ENCODE measurements at regions not wholly inside any gene's neighbourhood (a gene's known extent, or its start where the extent isn't known, plus 50 kb on each side); places are given as distances from the start of the nearest gene placed in this dataset.

DNA sequence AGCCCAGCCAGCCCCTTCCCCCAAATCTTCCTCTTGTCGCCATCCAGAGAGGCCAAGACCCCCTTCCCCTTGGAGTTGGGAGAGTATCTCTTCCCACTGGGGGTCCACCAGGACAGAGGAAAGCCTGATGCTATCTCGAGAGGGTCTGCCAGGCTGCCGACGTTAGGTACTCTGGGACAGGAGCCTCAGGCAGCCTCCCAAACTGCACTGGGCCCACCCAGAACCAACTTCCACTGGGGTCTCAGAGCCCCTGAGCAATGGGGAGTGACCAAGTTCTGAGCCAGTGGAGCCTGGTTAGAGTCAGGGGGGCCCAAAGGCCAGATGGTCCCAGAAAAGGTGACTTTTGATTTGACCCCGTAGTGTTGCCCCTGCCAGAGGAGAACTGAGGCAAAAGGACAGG is 189.1 kb downstream of the INHBB start:
- no peak for DNase-seq
- no peak overlapping the region for H3K4me3 ChIP-seq
- intact Hi-C loops (cut with DNase I), result loop anchor here in 1 of 2 donors (10.0 kb wide), 1 partner anchor 140 kb away; no protein-coding TSS in a partner anchor

DNA sequence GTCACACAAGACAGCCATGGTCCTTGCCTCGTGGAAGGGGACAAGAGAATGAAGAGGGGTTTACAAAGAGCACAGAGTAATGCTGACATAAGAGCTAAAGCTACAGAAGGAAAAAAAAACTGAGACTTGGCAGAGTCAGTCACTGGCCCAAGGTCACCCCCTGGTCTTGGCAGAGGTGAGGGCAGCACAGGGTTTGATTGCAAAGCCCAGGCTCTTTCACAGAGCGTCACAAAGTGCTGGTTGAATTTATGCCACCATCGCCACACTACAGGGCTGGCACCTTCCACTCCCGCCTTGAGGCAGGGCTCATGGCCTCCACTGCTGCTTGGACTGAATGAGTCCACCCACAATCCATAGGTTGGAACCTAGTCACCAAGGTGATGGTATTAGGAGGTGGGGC is 190.2 kb downstream of the INHBB start:
- intact Hi-C loops (cut with DNase I), result loop anchor here in 1 of 2 donors (10.0 kb wide), 1 partner anchor 139 kb away; no protein-coding TSS in a partner anchor
- H3K4me1 ChIP-seq (replicated peaks in 1 of 2), result peaks cover 7 to 11% of the 10 kb centered on the region in 2 donors
- TF ChIP-seq POLR2A (IDR thresholded peaks at IDR 0.05), result no peak
- no peaks in the 10 kb centered on the region for H3K27me3 ChIP-seq
- no peak overlapping the region for H3K4me3 ChIP-seq
- H3K9me3 ChIP-seq (replicated peaks in 1 of 3), result no peaks in the 10 kb centered on the region
- 50 to 63% (median 55%) methylated on average over 3 to 4 of the region's 4 CpGs for WGBS, 4 donors
- H3K36me3 ChIP-seq (replicated peaks in 1 of 2), result no peaks in the 10 kb centered on the region
- peak overlapping the region in 1 of 5 donors; percentile 57 for H3K27ac ChIP-seq
- peak; percentile 71 to 84 (median 83) for DNase-seq

More for the DNA sequence above, 189.1 kb downstream of the INHBB start:
- Histone ChIP-seq H3K9me3 (replicated peaks in 1 of 3) (no peaks in the 10 kb centered on the region), H3K27me3 (no peaks in the 10 kb centered on the region), H3K36me3 (replicated peaks in 1 of 2) (no peaks in the 10 kb centered on the region), H3K27ac (no peak overlapping the region), H3K4me1 (replicated peaks in 1 of 2) (peaks cover 0 to 3% of the 10 kb centered on the region in 2 donors)
- 81 to 100% (median 90%) methylated on average over 3 to 5 of the region's 5 CpGs for WGBS, 4 donors
- TF ChIP-seq, protein P1, sequence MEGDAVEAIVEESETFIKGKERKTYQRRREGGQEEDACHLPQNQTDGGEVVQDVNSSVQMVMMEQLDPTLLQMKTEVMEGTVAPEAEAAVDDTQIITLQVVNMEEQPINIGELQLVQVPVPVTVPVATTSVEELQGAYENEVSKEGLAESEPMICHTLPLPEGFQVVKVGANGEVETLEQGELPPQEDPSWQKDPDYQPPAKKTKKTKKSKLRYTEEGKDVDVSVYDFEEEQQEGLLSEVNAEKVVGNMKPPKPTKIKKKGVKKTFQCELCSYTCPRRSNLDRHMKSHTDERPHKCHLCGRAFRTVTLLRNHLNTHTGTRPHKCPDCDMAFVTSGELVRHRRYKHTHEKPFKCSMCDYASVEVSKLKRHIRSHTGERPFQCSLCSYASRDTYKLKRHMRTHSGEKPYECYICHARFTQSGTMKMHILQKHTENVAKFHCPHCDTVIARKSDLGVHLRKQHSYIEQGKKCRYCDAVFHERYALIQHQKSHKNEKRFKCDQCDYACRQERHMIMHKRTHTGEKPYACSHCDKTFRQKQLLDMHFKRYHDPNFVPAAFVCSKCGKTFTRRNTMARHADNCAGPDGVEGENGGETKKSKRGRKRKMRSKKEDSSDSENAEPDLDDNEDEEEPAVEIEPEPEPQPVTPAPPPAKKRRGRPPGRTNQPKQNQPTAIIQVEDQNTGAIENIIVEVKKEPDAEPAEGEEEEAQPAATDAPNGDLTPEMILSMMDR (IDR thresholded peaks at IDR 0.05), result no peak
- no peak for TF ChIP-seq POLR2A (IDR thresholded peaks at IDR 0.05)

DNA sequence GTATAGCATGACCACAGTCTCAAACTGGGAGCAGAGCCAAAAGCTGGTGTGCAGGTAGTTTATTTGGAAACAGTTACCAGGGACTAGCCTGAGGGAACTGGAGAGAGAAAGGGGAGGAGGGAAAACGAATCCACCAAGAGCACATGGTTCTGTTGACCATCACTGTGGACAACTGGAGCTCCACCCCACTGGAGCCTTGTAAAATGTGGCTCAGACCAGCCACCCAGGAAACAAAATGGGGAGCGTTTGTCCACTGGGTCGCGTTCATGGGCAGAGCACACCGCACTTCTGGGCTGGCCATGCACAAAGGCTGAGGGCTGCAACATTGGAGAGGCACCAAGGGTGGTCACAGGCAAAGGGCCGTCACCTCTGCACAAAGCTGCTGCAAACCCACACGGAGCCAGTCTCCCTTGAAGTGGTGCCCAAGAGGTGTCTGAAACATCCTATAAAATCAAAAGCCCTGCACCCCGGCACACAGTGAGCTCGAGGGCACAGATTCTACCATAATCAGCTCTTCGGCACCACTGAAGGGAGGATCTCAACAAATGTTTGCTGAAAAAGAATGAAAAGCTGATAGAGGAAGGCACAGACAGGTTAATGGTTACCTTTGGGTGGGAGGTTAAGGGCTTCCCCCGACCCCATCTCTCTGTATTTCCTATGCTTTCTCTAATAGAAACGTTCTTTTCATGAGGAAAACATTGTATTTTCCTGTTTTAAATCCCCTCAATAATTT is 192.9 kb downstream of the INHBB start:
- Histone ChIP-seq H3K9me3 (replicated peaks in 1 of 3) (no peaks in the 10 kb centered on the region), H3K27me3 (no peaks in the 10 kb centered on the region), H3K4me1 (replicated peaks in 1 of 2) (peaks cover 7 to 11% of the 10 kb centered on the region in 2 donors), H3K27ac (no peak overlapping the region), H3K4me3 (no peak overlapping the region), H3K36me3 (replicated peaks in 1 of 2) (no peaks in the 10 kb centered on the region)
- intact Hi-C loops (cut with DNase I), result loop anchor here in 1 of 2 donors (10.0 kb wide), 1 partner anchor 136 kb away; no protein-coding TSS in a partner anchor
- 86 to 91% (median 90%) methylated on average over 12 of the region's 12 CpGs for WGBS, 4 donors
- TF ChIP-seq, protein P1 (IDR thresholded peaks at IDR 0.05), result no peak
- TF ChIP-seq POLR2A (IDR thresholded peaks at IDR 0.05), result no peak
- DNase-seq, result no peak

DNA sequence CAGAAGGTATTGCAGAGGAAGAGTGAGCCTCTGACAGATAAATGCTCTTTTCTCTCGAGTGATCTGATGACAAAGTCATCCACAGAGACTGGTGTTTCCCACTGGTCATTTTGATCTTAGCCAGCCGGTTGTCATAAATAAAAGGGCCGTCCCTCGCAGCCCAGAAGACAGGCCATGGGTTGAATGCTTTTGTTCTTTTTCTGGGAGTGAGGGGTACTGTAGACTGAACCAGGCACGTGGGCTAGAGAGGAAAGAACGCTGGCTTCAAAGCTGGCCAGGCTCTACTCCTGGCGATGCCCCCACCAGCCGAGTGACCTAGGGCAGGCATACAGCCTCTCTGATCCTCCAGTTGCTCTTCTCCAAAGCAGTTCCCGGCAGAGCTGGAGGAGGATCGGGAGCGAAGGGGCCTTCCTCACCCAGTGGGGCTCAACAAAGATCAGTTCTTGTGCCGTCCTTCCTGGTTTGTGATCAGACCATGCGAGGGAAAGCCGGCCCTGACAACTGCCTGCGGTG is 193.5 kb downstream of the INHBB start:
- intact Hi-C loops (cut with DNase I), result loop anchor here in 1 of 2 donors (10.0 kb wide), 1 partner anchor 135 kb away; no protein-coding TSS in a partner anchor
- TF ChIP-seq, protein P1 (IDR thresholded peaks at IDR 0.05), result no peak
- TF ChIP-seq POLR2A (IDR thresholded peaks at IDR 0.05), result no peak
- no peak overlapping the region for H3K4me3 ChIP-seq
- WGBS, 4 donors, result 75 to 89% (median 86%) methylated on average over 12 to 15 of the region's 15 CpGs
- H3K27ac ChIP-seq, result peak overlapping the region in 1 of 5 donors; percentile 40
- no peaks in the 10 kb centered on the region for H3K36me3 ChIP-seq (replicated peaks in 1 of 2)
- no peaks in the 10 kb centered on the region for H3K27me3 ChIP-seq
- no peaks in the 10 kb centered on the region for H3K9me3 ChIP-seq (replicated peaks in 1 of 3)
- DNase-seq, result no peak
- peaks cover 7 to 11% of the 10 kb centered on the region in 2 donors for H3K4me1 ChIP-seq (replicated peaks in 1 of 2)
